Endothelial cell of umbilical vein (primary cell): ENCODE measurements at regions not wholly inside any gene's neighbourhood (a gene's known extent, or its start where the extent isn't known, plus 50 kb on each side); places are given as distances from the start of the nearest gene placed in this dataset.

ENCODE experiments used
- BruUV-seq: library from RNA; stranded (reverse); fragments of 400-500 nt; replicated peaks from 2 replicates; lab custom pipeline; 2021; lab: Mats Ljungman, UMichigan
- CTCF ChIA-PET: fragments of 300-600, 350-600 bp; sonication (Branson Sonifier 250); formaldehyde crosslinking; loops from one replicate; lab custom pipeline; 2021; ENCODE audit warnings: antibody characterized with exemption, inconsistent platforms; lab: Charles Lee
- POLR2A ChIA-PET: fragments of 300-600, 350-600 bp; sonication (Branson Sonifier 250); formaldehyde crosslinking; loops from one replicate; lab custom pipeline; 2021; ENCODE audit warnings: antibody characterized with exemption, inconsistent platforms; lab: Charles Lee
- DNase-seq: peaks from one replicate; pipeline ENCODE4 v3.0.0-alpha.2; 2011; ENCODE audit warnings: low read depth, low spot score
- FAIRE-seq: peaks from 2 replicates; lab custom pipeline; 2011; peaks lifted over from hg19 to GRCh38; lab: Jason Lieb, UNC
- H2AFZ ChIP-seq: 2 replicates; pipeline ENCODE4 v1.6.0; 2012; ENCODE audit warnings: low read depth, low read length, control low read depth, inconsistent platforms
- H3K27ac ChIP-seq: 2 replicates; pipeline ENCODE4 v1.5.1; 2011; ENCODE audit warnings: low read depth, mild to moderate bottlenecking, control low read depth, low read length, moderate library complexity; ENCODE audit not compliant: insufficient read depth
- H3K27me3 ChIP-seq, 2 experiments: 2 replicates each; pipeline versions ENCODE4 v1.6.0 to v1.6.1; 2011; ENCODE audit warnings: low read length in 2 of 2, mixed read lengths in 1 of 2; ENCODE audit not compliant: control insufficient read depth in 2 of 2, insufficient read depth in 2 of 2
- H3K36me3 ChIP-seq, 2 experiments: 2 replicates in 1 of 2; 3 replicates in 1 of 2; pipeline ENCODE4 v1.5.1; 2011; ENCODE audit warnings: low read length in 2 of 2, mild to moderate bottlenecking in 1 of 2, moderate library complexity in 1 of 2; ENCODE audit not compliant: control insufficient read depth in 2 of 2, insufficient read depth in 2 of 2; ENCODE audit errors: extremely low read depth in 1 of 2
- H3K4me1 ChIP-seq: 3 replicates; pipeline ENCODE4 v1.5.1; 2011; ENCODE audit warnings: mild to moderate bottlenecking, low read length; ENCODE audit not compliant: control insufficient read depth, insufficient read depth; ENCODE audit errors: extremely low read depth
- H3K4me2 ChIP-seq: 2 replicates; pipeline ENCODE4 v1.6.1; 2011; ENCODE audit warnings: low read length, control low read depth, mixed read lengths; ENCODE audit not compliant: insufficient read depth
- H3K4me3 ChIP-seq, 3 experiments: fragments of 200-600 bp in 1 of 3; sonication (generic), shearing (Covaris generic) in 1 of 3; replicated peaks in 1 of 3; 2 replicates each; pipeline ENCODE4 v1.5.1; 2011 to 2016; ENCODE audit warnings: control low read depth in 3 of 3, low read length in 3 of 3, mild to moderate bottlenecking in 2 of 3, inconsistent platforms in 1 of 3, low read depth in 1 of 3, moderate library complexity in 1 of 3; ENCODE audit not compliant: insufficient read depth in 1 of 3
- H3K79me2 ChIP-seq: 2 replicates; pipeline ENCODE4 v1.6.0; 2012; ENCODE audit warnings: low read length, inconsistent platforms; ENCODE audit not compliant: control insufficient read depth, insufficient read depth
- H3K9ac ChIP-seq: replicated peaks from 2 replicates; pipeline ENCODE3; 2011; ENCODE audit warnings: low read length, control low read depth; ENCODE audit not compliant: insufficient read depth; ENCODE audit errors: extremely low read depth
- H3K9me1 ChIP-seq: replicated peaks from 3 replicates; pipeline ENCODE4 v1.6.0; 2011; ENCODE audit warnings: mild to moderate bottlenecking, low read length; ENCODE audit not compliant: control insufficient read depth, insufficient read depth; ENCODE audit errors: extremely low read depth
- H3K9me3 ChIP-seq: replicated peaks from 2 replicates; pipeline ENCODE4 v1.5.1; 2012; ENCODE audit warnings: low read length, inconsistent platforms; ENCODE audit not compliant: control insufficient read depth, insufficient read depth
- H4K20me1 ChIP-seq: replicated peaks from 2 replicates; pipeline ENCODE3; 2011; ENCODE audit warnings: mild to moderate bottlenecking, low read length; ENCODE audit not compliant: control insufficient read depth, insufficient read depth; ENCODE audit errors: extremely low read depth
- EZH2 ChIP-seq: IDR thresholded peaks from 2 replicates; pipeline ENCODE4 v1.6.1; 2012; ENCODE audit warnings: borderline replicate concordance, low read depth, mild to moderate bottlenecking, moderate library complexity, low read length, inconsistent platforms; ENCODE audit not compliant: severe bottlenecking
- FOS ChIP-seq: IDR thresholded peaks from 2 replicates; pipeline ENCODE4 v1.6.1; 2011; ENCODE audit warnings: mild to moderate bottlenecking, low read length, moderate library complexity, borderline replicate concordance; ENCODE audit not compliant: insufficient read depth
- GATA2 ChIP-seq: IDR thresholded peaks from 2 replicates; pipeline ENCODE4 v1.7.0; 2011; ENCODE audit warnings: low read depth, mild to moderate bottlenecking, moderate library complexity, mixed read lengths, low read length; ENCODE audit not compliant: insufficient read length, insufficient read depth
- JUN ChIP-seq: IDR thresholded peaks from 2 replicates; pipeline ENCODE4 v1.6.1; 2011; ENCODE audit warnings: borderline replicate concordance, low read depth; ENCODE audit not compliant: insufficient read length, insufficient read depth
- MYC ChIP-seq: IDR thresholded peaks from one replicate; pipeline ENCODE4 v1.6.1; 2011; ENCODE audit warnings: mild to moderate bottlenecking, low read depth, low read length
- POLR2A ChIP-seq: IDR thresholded peaks from 2 replicates; pipeline ENCODE4 v1.6.1; 2012; ENCODE audit warnings: low read depth, mild to moderate bottlenecking, control low read depth, low read length
- POLR2AphosphoS5 ChIP-seq: IDR thresholded peaks from 2 replicates; pipeline ENCODE4 v1.6.1; 2012; ENCODE audit warnings: low read depth, mild to moderate bottlenecking, control low read depth, low read length, moderate library complexity; ENCODE audit not compliant: insufficient read depth
- dilution Hi-C: fragments of 300-500 bp; cut with MboI; formaldehyde crosslinking; loops from one replicate; pipeline ENCODE4 v1.15.0; 2019; ENCODE audit warnings: low sequenced_read_pairs; ENCODE audit not compliant: extremely low pct_ligation_motif_present
- intact Hi-C: fragments of 100-400 bp; cut with micrococcal nuclease; formaldehyde crosslinking; loops from one replicate; pipeline ENCODE4 v1.10.0; 2022
- TF ChIP-seq, protein P1 (sequence below): IDR thresholded peaks from 2 replicates; pipeline ENCODE4 v1.6.1; 2011; ENCODE audit not compliant: insufficient read depth, insufficient read length
- TF ChIP-seq, protein P2 (sequence below), 2 donors: IDR thresholded peaks; 1 replicate in 1 of 2; 2 replicates in 1 of 2; pipeline ENCODE4 v1.5.1; 2011; ENCODE audit warnings: low read length in 2 of 2, mild to moderate bottlenecking in 2 of 2, moderate library complexity in 2 of 2, control low read depth in 1 of 2, inconsistent platforms in 1 of 2, low read depth in 1 of 2; ENCODE audit not compliant: insufficient read depth in 1 of 2; ENCODE audit errors: extremely low read depth in 1 of 2

DNA sequence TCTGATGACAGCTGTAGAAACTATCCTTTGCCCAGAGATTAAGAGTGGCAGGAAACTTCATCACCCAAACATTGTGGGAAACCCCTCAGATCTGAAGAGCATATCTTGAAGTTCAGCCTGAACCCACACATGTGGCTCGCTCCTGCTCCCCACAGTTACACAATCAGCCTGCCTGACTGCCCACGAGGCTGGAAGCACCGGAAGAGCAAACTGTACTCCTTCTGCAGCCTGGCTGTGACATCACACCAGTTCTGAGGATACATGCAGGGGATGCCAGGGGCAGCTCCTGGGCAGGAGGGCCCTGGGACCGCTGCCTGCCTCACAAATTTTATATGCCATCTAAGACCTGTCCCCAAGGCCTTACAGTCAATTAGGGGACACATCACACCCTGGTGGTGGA is 444.4 kb downstream of the BUD13 start:
- dilution Hi-C loops (no loop called here), intact Hi-C loops (no loop called here)
- Histone ChIP-seq H2AFZ (no peak overlapping the region), H3K4me3 (no peak overlapping the region), H3K27me3 (no peaks in the 10 kb centered on the region), H3K36me3 (no peaks in the 10 kb centered on the region), H3K9ac (no peak overlapping the region), H3K9me3 (no peaks in the 10 kb centered on the region), H3K9me1 (no peaks in the 10 kb centered on the region), H3K4me1 (no peaks in the 10 kb centered on the region), H4K20me1 (no peaks in the 10 kb centered on the region), H3K27ac (no peak overlapping the region), H3K4me2 (no peak overlapping the region), H3K79me2 (no peaks in the 10 kb centered on the region)
- CTCF ChIA-PET: no interaction called here
- TF ChIP-seq EZH2 (no peak), MYC (no peak), POLR2AphosphoS5 (no peak), POLR2A (no peak), GATA2 (no peak), JUN (no peak), FOS (no peak)
- TF ChIP-seq, protein P1, sequence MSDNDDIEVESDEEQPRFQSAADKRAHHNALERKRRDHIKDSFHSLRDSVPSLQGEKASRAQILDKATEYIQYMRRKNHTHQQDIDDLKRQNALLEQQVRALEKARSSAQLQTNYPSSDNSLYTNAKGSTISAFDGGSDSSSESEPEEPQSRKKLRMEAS: no peak
- TF ChIP-seq, protein P2, sequence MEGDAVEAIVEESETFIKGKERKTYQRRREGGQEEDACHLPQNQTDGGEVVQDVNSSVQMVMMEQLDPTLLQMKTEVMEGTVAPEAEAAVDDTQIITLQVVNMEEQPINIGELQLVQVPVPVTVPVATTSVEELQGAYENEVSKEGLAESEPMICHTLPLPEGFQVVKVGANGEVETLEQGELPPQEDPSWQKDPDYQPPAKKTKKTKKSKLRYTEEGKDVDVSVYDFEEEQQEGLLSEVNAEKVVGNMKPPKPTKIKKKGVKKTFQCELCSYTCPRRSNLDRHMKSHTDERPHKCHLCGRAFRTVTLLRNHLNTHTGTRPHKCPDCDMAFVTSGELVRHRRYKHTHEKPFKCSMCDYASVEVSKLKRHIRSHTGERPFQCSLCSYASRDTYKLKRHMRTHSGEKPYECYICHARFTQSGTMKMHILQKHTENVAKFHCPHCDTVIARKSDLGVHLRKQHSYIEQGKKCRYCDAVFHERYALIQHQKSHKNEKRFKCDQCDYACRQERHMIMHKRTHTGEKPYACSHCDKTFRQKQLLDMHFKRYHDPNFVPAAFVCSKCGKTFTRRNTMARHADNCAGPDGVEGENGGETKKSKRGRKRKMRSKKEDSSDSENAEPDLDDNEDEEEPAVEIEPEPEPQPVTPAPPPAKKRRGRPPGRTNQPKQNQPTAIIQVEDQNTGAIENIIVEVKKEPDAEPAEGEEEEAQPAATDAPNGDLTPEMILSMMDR (IDR thresholded peaks at IDR 0.05; ENCODE audit: extremely low read depth in 1 of 2, insufficient read depth in 1 of 2, low read depth in 1 of 2, low read length in 2 of 2): no peak
- no peak for DNase-seq
- FAIRE-seq: no peak
- POLR2A ChIA-PET: no interaction called here
- BruUV-seq: no TSS peak
